Sigmoid colon (tissue), 4 donors: ENCODE measurements at regions not wholly inside any gene's neighbourhood (a gene's known extent, or its start where the extent isn't known, plus 50 kb on each side); places are given as distances from the start of the nearest gene placed in this dataset.

ENCODE experiments used
- CTCF ChIP-seq, 4 experiments: fragments of 450-650 bp in 3 of 4; fragments of 200-600 bp in 1 of 4; IDR thresholded peaks; one replicate each; pipeline ENCODE4 v1.5.1; 2016 to 2019; ENCODE audit warnings: antibody characterized with exemption in 4 of 4, mild to moderate bottlenecking in 3 of 4, moderate library complexity in 2 of 4
- POLR2A ChIP-seq, 2 donors: fragments of 450-650 bp; IDR thresholded peaks; one replicate each; pipeline ENCODE4 v1.6.1; 2016; ENCODE audit warnings: antibody characterized with exemption in 2 of 2, mild to moderate bottlenecking in 2 of 2, moderate library complexity in 2 of 2
- POLR2AphosphoS5 ChIP-seq, 4 donors: sonication (generic); formaldehyde crosslinking; IDR thresholded peaks; one replicate each; pipeline ENCODE4 v1.6.1; 2017; ENCODE audit warnings: antibody characterized with exemption in 4 of 4

- TF ChIP-seq CTCF (IDR thresholded peaks at IDR 0.05) = no peak
- TF ChIP-seq POLR2AphosphoS5 (IDR thresholded peaks at IDR 0.05) = no peak
- no peak for TF ChIP-seq POLR2A (IDR thresholded peaks at IDR 0.05)
Observed at GRCh38 chr10:34875061-34875460, 60.0 kb upstream of the PARD3 start.
